SK-N-DZ (cell line): ENCODE measurements at regions not wholly inside any gene's neighbourhood (a gene's known extent, or its start where the extent isn't known, plus 50 kb on each side); places are given as distances from the start of the nearest gene placed in this dataset.

Experiments used
- DNase-seq: peaks from one replicate; pipeline ENCODE4 v3.0.0-alpha.2; 2015; ENCODE audit warnings: low spot score

DNA sequence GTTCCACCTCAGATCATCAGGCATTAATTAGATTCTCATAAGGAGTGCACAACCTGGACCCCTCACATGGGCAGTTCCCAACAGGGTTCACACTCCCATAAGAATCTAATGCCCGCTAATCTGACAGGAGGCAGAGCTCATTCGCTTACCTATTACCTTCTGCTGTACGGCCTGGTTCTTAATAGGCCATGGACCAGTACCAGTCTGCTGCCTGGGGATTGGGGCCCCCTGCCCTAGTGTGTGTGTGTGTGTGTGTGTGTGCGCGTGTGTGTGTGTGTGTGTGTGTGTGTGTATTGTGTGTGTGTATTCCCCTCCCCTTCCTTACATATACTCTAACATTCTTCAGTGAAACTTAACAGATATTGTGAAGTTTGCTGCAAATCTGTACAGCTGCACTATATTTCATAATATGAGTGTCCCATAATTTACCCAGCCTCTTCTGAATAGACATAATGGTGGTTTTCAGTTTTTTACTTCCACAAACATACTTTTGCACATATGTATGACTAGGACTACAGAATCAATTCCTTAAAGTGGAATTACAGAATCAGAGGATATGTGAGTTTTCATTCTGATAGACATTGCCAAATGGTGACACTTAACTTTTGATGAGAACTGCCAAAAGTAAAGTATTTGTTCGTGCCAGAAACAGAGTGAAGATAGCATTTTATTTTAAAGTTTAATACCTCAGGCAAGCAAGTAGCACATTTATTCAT is 205.2 kb upstream of the EEA1 start:
- no peak for DNase-seq

DNA sequence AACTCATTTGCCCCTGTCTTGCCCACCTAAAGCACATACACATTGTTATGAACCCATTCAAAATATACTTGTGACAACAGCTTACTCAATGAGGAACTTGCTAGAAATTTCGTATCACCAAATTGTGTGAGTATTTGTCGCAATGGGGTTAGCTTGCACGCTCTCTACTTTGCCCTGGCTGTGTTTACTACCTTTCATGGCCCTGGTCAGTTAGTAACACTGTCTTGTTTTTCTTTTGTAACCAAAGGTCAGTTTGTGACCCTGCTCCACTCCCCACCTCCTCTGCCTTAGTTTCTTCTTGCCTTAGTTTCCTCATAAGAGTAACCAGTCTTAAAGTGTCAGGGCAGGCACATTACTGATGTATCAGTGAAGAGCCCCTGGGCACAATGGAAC is 205.8 kb upstream of the EEA1 start:
- DNase-seq, result no peak

DNA sequence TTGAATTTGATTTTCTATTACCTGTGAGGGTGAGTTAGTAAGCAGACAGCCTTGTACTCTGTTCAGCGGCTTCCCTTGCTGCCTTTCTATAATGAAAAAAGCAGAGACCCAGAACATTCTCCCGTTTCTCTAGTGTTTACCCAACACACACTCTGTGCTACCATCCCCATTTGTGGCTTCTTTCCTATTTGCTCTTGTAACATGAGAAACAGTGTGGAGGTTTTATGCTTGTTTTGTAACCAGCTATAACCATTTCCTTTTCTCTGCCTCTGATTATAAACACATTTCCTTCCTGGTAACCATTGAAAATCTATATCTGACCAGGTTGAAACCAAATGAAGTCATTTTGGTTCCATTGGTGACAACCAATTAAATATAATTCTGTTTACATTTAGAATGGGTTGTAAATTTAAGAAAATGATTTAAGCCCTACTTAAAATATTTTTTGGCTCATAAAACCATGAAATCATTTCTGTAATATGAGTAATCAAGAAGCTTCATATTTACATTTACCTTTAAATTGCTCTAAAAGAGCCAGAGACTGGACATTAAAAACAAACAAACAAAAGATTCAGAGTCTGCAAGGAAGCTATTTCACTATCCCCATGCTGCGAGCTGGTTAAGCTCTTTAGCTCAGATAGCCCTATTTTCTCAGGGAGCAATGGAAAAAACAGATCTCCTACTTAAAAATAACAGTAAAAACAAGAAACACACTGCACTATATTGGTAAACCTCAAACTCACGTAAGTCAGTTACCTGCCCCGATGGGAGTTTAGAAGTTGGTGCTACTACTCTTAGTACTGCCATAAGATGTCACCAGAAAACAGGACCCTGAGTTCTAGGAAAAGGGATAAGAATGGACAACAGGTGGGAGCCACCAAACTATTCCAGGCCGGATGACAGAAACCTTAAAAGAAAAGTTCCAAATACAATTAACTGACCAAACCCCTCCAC is 206.5 kb upstream of the EEA1 start:
- DNase-seq, result no peak

DNA sequence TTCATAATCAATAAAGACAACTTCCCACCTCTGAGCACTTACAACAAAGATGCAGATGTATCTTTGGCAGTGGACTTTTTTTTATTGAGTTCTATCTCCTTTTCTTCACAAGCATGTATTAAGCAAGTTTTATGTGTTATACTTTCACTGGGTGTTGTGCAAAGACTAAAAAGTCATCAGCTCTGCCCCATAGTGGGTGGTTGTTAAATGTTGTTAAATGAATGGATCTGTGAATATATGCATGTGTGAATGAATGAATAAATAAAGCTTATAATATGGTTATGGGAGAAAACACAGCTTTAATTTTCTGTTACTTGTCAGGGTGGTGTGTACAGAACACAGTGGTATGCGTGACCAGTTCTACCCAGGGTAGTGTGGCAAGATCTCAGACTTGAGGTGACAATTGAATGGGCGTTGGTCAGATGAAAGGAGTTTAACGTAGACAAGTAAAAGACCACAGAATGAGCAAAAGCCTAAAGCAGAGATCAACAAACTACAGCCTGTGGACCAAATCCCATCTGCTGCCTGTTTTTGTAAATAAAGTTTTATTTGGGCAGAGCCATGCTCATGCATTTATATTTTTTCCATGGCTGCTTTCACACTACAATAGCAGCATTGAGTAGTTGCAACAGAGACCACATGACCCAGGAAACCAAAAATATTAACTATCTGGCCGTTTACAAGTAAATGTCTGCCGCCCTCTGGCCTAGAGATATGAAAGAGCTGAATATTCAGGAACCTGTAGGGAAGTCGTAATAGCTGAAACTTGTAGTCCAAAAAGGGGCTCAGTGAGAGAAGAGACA is 207.4 kb upstream of the EEA1 start:
- DNase-seq, result no peak

DNA sequence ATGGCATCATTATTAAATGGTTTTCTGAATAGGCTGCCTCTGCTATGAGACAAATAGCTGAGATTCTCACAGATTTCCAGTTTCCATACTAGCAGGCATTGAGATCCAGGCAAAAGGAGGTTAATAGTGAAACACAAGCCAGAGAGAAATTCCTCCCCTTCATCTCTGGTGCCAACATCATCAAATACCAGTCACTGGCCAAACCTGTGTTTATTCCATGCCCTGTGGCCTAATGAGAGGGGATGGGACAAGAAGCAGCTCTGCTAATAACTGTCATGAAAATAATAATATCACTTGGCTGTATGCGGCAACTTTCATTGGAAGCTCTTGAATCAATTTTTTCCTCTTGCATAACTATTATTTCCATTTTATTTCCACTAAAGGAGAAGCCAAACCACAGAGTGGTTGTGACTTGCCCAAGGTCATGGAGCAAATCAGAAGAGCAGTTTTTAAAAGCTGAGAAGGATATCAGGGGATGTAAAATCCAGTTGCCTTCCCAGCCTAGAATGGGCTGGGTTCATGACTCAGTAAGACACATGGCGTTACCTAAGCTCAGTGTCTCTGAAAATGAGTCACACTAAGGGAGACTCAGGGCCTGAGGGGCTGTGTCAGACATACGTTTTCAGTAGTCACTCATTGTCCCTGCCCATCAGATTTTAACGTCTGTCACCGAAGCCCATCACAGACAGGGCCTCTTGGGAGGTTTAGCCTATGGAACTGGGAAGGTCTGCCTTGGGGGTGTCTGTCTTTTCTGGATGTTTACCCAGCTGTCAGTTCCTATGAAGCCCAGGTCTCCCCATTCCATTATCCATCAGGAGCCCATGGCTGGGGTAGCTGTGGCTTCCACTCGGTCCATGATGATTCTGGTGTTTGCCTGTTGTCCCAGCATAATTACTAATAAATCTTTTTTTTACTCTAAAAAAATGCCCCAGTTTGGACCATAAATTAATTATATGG is 208.8 kb upstream of the EEA1 start:
- DNase-seq, result no peak

DNA sequence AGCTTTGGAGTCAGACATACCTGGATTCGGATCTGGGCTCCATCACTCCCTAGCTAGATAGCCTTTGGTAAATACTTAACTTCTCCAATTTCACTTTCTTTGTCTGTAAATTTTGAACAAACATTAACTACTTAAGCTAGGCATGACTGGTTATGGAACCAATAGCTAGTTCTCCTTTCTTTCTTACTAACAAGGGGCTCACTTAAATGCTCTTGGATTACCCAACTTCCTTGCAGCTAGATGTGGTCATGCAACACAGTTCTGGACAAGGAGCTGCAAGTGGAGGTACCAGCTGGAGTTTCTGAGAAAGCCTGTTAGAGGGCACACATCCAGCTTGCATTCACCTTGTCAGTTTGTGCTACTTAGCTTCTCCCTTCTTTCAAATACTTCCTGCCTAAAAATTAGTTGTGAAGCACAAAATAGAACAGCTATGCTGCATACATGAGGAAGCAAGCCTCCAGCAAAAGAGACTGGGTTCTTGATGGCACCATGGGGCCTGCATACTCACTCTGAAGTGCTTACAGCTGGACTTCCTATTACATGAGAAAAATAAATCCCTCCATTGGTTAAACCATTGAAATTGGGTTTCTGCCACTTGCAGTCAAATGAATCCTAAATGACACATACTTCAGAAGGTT is 210.1 kb upstream of the EEA1 start:
- no peak for DNase-seq

DNA sequence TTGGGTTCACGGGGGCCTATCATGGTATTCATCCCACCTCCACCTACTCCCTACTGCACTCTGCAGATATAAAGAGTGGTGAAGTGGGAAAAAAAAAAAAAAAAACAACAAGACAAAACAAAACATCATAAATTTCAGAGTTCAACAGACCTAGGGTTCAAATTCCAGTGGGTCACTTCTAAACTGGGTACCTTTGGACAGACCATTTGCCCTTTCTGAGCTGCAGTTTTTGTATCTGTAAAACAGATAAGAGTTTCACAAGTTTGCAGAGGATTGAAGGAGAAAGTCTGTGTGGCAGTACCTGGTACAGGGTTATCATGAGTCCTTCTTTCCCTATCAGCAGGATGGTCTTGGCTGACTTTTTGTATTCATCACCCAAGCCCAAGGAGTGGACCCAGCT is 211.2 kb upstream of the EEA1 start:
- no peak for DNase-seq

DNA sequence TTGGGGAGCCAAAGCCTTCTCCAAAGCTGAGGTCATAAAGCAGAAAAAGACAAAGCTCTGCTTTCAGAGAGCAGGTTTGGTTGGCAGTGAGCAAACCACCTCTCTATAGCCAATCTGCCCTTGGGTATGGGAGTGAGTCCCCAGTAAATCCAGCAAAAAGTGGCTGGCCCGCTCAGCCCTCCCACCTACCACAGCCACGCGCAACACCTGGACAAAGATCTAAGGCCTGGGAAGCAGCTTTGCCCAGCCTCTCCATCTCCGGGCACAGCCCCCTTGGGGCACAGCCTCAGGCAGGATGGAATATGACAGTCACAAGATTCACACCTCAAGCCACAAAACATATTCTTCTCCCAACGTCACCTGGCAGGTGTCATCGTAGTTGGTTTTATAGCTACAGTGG is 211.7 kb upstream of the EEA1 start:
- no peak for DNase-seq

DNA sequence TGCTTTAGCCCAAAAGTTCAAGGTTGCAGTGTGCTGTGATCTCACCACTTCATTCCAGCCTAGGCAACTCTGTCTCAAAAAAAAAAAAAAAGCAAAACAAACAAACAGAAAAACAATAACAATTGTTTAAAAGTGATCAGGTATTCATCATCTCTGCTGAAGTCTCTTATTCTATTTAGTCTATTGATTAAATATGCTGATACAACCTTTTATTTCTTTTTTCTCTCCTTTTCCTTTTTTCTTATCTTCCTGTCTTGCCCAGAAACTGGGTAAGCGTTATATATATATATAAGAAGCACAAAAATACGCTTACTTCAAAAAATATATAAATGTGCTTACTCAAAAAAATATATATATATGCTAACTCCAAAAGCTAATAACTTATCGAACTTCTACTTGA is 213.8 kb upstream of the EEA1 start:
- no peak for DNase-seq

DNA sequence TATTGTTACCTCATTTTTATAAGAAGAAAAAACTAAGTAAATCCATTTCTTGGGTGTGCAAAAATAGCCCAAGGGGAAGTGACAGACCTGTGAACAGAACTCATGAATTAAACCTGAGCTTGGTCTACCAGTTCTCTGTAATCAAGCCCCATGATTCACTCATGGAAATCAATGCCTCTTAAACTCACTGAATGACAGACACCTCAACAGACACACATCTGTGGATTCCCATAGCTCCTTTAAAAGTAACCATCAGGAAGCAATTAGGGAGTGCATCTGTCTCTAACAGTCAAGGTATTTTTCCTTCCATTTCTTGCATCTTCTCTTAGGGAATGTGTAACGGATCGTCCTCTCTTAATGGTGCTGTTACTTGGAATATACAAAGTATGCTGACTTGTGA is 215.0 kb upstream of the EEA1 start:
- DNase-seq, result no peak

DNA sequence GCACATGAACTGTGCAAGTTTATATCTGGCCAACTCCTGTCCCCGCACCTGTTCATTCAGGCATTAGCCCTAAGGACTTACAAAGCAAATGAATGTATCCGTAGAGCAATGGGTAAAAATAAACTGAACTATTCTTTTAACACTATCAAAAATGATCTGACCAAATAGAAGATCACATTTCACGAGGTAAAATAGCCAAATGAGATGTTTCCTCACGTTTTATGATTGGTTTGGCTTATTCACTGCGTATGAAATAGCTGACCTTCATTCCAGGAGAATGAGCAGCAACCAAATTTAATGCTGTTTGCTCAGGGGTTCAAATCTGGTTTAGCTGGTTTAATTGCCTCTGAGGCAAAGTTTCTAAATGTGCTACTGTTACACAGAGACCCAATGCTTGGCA is 216.0 kb upstream of the EEA1 start:
- no peak for DNase-seq

DNA sequence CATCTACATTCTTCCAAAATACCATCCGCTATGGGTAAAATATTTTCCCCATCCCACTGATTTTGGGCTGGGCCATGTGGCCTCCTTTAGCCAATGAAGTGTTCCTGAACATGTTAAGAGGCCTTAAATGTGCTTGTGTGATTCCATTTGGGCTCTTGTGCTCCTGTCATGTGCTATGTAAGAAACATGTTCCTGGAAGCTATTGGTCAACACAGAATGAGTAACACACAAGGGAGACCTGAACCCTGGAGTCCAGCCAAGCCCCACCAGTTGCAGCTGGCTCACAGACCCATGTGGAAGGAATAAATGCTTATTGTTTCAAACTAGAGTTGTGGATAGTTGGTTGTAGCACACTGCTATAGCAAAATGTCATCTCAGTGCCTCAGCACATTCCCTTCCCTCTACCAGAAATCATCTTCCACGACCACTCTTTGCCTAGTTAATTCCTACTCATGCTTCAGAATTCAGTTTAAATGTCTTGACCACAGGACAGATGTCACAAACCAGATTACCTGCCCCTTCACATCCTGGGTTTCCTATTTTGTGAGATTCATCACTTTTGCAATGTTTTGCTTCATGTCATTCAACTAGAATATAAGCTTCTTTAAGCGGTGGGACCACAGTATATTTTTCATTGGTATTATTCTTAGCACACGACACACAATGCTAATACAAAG is 217.3 kb upstream of the EEA1 start:
- no peak for DNase-seq

DNA sequence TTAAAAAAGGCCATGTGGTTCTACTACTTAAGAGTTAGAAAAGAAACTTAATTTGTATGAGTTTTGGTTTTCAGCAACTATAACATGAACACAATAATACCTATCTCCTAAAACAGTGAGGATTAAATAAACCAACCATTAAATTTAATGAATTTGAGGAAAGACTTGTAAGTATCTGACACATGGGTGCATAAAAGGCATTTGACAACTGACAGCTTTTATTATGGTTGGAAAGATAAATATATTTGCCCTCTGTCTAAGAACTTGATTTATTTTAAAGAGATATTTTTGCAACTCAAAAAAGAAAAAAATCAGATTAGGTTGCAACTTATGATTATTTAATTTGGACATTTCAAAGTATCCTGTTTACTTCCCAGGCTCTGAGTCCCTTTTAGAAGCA is 217.9 kb upstream of the EEA1 start:
- no peak for DNase-seq

DNA sequence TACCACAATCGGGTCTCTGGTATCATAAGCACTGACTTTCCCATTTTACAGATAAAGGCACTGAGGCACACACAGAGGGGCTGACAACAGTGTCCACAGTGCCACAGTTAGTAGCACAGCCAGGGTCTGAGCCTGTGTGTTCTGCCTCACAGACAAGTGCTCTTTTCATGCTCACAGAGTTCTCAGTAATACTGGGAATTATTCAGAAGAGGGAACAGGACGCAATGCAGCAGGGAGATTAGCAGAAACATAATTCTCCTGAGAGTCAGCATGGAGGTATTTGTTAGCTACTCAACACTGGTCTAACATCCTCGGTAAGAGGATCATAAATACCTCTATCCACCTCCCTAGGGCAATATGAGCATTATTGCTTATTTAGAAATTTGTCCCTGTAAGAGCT is 219.3 kb upstream of the EEA1 start:
- no peak for DNase-seq

DNA sequence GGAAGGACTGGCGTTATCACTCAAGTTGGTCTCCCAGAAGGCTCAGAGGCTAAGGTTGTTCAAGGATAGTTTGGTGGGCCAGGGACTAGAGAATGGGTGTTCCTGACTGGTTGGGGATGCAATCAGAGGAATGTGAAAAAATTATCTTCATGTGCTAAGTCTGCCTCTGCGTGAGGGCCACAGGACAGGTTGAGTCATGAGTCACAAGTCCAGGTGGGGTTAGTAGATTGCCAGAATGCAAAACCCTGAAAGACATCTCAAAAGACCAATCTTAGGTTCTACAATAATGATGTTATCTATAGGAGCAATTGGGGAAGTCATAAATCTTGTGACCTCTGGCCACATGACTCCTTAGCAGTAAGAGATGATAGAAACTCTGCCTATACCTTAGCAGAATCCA is 220.1 kb upstream of the EEA1 start:
- no peak for DNase-seq

DNA sequence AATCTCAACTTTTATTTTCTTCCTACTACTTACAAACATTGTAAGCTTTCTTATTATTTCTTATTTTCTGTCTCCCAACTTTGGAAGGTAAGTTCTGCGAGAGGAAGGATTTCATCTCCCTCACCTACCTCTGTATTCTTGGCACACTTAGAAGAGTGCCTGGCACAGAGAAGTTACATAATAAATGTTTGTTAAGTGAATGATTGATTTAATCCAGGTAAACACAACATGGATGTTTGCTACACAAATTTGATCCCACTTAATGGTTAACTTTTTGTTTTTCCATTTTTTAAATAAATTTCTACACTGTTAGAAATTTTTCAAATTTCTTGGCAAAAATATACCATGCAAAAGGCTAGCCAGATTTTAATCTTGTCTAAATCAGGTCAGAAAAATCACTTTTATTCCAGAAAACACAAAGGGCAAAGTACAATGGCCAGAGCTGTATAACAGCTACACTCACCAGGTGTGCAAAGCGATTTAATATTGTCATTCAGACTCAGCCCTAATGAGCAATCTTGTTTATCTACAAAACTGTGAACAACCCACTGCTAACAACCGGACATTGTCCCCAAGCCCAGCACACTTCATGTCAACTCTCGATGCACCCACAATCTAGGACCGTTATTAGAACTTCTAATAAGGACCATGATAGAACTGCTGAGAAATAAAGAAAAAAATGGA is 222.1 kb upstream of the EEA1 start:
- no peak for DNase-seq

DNA sequence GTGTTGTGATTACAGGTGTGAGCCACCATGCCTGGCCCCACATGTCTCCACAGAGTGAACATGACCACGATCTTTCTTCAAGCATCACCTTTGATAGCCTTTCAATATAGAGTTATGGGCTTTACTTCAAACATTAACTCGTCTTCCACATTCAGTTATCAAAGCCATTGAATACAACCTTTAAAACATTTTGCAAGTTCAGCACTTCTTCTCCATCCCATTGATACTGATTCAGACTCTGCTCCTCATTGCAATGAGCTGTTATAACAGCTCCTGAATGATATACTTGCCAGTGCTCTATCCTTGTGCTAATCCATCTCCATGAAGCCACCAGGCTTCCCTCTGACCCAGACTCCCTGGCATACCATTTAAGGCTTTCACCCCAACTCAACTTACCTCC is 223.5 kb upstream of the EEA1 start:
- no peak for DNase-seq

DNA sequence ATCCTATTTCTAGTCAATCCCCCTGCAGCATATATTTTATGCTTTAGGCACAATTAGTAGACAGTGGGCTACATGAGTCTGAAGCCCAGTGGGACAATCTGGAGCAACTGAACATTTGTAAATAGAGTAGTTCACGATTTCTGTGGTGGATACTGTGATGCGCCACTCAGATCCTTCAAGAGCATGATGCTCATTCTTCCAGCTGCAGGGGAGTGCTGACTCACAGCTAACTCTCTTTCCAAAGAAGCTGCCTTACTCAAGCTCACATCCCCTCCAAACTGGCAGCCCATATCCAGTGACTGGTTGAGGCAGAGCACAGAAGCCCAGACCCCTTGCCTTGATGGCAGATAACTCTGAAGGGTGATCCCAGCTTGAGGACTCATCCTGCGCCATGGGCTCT is 224.2 kb upstream of the EEA1 start:
- no peak for DNase-seq

DNA sequence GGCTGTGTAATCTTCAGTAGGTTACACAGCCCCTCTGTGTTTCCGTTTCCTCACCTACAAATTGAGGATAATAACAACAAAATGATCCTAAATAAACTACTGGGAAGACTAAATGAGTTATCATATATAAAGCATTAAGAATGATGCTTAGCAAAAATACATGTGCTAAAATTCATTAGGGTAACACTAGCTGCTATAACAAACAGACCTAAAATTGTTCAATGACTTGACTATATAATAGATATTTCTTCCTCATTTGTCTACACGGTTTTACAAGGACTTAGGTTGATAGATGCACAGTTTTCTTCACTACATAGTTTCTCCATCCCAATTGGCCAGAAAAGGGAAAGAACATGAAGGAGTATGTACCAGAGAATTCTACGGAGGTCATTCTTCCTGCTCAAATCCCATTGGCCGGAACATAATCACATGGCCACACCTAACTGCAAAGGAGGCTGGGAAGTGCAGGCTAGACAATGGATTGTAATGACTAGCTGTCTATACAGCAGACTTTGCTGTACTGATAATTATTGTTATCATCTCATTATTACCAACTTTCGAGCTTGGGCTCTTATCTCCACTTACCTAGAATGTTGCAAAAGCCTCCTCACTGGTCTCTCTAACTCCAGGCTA is 223.5 kb upstream of the NUDT4 start:
- no peak for DNase-seq
